ENCODE measurements at regions not wholly inside any gene's neighbourhood (a gene's known extent, or its start where the extent isn't known, plus 50 kb on each side); places are given as distances from the start of the nearest gene placed in this dataset.
"Not testable (repeated sequence)": the region's sequence is repeated elsewhere in the genome, so short reads cannot be mapped to it uniquely, and the experiment has no call there.

DNA sequence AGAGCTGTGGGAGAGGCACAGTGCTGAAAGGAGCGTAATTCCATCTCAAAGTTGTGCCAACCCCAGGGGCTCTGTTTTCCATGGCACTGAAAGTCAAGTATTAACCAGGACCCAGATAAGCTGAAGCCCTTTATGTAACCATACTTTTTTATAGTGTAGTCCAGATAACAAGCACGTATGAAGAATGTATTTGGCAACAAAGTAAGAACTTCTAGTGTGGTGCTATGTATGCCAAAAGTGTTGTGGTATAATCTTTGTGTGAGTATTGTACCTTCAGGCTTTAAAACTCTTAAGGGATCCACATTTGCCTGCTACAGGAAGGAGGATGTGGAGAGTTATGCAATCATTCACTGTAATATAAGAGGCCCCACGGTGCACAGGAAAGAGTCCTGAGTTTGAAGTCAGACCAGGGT is 129.4 kb downstream of the IBTK start:
- no peak for DNase-seq (ENCODE audit: low spot score)

DNA sequence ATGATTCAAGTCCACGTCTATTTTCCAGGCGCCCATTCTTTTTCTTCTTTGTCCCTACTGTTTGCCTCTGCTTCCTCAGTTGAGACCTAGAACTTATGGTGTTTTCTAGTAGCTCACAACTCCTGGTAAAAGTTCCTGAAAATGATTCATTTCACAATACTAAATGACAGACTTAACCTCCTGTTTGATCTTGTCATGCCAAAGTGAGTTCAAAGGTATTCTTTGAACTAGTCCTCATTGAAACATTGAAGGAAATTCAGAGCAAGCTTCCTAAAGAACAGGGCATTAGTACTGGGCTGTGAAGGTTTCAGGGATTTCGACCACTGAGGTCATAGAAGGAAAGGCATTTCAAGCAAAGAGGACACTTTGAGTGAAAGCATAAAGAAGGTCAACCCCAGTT is 132.8 kb downstream of the IBTK start:
- DNase-seq (ENCODE audit: low spot score), result no peak

DNA sequence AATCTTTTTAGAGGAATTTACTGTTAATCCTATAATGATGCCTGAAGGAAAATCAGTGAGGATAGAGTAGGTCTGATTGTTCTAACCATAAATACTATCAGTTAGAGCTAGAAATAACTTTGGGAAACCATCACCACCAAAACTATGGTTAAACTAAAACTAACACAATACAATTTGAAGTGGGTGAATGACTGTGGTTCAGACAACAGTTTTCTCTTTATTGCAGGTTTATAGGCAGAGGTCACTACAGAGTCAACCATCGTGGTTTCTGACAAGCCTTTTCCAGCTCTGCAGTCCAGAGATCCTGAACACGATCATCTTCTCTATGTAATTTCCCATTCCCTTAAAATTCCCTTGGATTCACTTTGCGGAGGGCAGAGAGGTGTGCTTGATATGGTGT is 134.3 kb downstream of the IBTK start:
- no peak for DNase-seq (ENCODE audit: low spot score)

DNA sequence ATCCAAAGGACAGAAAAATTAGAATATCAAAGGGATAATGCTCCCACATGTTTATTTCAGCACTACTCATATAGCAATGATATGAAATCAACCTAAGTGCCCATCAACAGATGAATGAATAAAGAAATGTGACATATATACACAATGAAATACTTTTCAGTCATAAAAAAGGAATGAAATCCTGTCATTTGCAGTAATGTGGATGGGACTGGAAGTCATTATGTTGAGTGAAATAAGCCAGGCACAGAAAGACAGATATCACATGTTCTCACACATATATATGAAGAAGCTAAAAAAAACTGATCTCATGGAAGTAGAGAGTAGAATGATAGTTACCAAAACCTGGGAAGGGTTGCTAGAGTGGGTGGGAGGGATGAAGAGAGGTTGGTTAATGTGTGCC is 135.7 kb downstream of the IBTK start:
- DNase-seq (ENCODE audit: low spot score), result no peak

DNA sequence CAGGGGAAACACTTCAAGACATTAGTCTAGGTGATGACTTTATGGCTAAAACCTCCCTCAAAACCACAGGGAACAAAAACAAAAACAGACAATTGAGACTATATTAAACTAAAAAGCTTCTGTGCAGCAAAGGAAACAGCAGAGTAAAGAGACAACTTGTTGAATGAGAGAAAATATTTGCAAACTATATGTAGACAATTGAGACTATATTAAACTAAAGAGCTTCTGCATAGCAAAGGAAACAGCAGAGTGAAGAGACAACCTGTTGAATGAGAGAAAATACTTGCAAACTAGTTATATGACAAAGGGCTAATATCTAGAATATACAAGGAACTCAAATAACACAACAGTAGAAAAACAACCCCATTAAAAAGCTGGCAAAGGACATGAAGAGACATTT is 136.4 kb downstream of the IBTK start:
- no peak for DNase-seq (ENCODE audit: low spot score)

DNA sequence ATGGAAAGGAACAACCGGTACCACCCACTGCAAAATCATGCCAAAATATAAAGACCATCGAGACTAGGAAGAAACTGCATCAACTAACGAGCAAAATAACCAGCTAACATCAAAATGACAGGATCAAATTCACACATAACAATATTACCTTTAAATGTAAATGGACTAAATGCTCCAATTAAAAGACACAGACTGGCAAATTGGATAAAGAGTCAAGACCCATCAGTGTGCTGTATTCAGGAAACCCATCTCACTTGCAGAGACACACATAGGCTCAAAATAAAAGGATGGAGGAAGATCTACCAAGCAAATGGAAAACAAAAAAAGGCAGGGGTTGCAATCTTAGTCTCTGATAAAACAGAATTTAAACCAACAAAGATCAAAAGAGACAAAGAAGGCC is 144.4 kb downstream of the IBTK start:
- not testable (repeated sequence) for DNase-seq (ENCODE audit: low spot score)

DNA sequence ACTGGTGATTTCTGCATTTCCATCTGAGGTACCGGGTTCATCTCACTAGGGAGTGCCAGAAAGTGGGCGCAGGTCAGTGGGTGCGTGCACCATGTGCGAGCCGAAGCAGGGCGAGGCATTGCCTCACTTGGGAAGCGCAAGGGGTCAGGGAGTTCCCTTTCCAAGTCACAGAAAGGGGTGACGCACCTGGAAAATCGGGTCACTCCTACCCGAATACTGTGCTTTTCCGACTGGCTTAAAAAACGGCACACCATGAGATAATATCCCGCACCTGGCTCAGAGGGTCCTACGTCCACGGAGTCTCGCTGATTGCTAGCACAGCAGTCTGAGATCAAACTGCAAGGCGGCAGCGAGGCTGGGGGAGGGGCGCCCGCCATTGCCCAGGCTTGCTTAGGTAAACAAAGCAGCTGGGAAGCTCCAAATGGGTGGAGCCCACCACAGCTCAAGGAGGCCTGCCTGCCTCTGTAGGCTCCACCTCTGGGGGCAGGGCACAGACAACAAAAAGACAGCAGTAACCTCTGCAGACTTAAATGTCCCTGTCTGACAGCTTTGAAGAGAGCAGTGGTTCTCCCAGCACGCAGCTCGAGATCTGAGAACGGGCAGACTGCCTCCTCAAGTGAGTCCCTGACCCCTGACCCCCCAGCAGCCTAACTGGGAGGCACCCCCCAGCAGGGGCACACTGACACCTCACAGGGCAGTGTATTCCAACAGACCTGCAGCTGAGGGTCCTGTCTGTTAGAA is 146.0 kb downstream of the IBTK start:
- DNase-seq (ENCODE audit: low spot score), result not testable (repeated sequence)

DNA sequence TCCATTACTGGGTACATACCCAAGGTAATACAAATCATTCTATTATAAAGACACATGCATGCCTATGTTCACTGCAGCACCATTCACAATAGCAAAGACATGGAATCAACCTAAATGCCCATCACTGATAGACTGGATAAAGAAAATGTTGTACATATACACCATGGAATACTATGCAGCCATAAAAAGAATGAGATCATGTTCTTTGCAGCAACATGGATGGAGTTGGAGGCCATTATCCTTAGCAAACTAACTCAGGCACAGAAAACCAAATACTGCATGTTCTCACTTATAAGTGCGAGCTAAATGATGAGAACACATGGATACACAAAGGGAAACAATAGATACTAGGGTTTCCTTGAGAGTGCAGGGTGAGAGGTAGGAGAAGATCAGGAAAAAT is 146.8 kb downstream of the IBTK start:
- DNase-seq (ENCODE audit: low spot score), result not testable (repeated sequence)

DNA sequence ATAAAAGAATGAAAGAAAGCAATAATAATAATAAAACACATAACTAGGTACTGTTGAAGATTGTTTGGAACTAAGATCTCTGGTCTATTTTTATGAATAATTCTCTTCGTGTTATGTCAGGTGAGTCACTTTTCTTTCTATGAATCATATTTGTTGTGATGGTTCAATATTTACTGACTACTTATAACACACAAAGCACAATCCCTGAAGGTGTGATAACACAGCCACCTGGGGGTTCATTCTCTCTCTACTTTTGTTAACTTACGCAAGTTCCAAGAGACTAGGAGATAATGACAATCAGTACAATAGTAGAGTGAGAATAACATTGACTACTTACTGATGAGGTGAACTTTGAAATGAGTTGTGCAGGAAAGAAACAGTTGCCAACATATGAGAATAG is 149.9 kb downstream of the IBTK start:
- DNase-seq (ENCODE audit: low spot score), result no peak

DNA sequence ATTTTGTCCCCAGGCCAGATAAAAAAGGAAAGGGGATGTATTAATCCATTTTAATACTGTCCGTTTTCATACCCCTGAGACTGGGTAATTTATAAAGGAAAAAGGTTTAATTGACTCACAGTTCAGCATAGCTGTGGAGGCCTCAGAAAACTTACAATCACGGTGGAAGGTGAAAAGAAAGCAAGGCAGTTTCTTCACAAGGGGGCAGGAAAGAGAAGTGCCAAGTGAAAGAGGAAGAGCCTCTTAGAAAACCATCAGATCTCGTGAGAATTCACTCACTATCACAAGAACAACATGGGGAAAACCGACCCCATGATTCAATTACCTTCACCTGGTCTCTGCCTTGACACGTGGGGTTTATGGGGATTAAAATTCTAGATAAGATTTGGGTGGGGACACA is 152.5 kb downstream of the IBTK start:
- no peak for DNase-seq (ENCODE audit: low spot score)

DNA sequence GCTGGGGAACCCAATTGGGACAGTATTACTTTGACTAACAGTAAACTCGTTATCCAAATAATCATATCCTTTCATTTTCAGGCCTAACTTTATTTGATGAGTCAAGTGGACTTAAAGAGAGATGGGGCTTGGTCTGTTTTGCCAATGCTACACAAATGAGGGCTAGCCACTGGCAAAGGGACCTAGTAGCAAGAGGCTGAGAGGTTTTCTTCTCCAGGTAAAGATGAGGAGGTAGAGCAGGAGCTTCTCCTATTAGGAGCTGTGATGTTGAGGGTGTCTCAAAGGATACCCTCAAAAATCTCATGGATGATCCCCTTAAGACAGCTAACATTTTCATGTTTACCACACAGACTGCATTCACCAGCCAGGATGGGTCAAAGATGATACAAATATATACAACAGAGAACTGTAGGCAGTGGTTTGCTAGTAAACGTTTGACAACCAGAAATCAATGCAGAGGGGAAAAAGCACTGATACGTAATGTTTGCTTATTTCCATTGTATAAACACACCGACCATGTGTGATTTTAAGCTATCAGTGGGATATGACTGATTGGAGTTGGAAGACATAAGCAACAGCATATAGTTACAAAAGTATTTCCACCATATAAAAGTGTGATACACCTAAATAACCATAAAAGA is 153.3 kb downstream of the IBTK start:
- DNase-seq (ENCODE audit: low spot score), result no peak

DNA sequence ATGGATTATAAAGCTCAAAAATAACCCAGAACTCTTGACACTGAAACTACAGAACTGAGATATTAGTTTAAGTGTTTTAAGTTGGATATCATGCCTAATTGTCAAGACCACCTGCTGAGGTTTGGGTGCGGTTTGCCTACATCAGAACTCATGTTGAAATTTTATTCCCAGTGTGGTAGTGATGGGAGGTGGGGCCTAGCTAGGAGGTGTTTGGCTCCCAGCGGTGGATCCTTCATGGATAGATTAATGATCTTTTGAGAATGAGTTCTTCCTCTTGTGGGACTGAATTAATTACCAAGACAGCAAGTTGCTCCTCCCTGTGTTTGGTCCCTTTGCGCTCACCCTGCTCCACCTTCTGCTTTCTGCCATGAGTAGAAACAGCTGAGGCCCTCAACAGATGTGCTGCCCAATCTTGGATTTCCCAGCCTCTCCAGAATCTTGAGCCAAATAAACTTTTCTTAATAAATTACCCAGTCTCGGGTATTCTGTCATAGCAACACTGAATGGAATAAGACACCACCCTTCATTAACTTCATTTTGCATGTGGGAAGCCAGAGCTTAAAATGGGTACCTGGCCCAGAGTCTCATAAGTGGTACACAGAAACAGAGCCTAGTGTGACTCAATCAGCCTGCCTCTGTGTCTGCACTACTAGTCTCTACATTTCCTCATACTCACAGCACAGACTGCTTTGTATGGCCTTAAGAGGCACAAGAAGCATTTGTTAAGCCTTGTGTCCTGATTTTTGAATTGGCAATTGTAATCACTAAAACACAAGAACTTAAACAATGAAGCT is 158.4 kb downstream of the IBTK start:
- no peak for DNase-seq (ENCODE audit: low spot score)

DNA sequence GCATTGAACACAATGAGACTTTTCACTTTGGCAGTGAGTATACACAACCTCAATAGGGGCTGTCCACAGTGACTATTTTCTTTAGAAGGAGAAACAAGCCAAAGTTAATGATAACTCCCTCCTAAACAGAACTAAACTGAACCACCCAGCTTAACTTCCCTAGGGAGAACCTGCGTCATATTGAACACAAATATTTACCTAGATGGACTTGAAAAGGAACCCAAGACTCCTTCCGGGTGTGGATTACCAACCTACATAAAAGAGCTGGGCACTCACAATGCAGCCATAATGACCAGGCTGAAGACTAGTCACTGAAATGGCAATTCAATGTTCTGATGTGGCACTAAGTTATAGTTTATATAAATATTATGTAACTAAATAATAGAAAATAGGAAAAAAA is 160.6 kb downstream of the IBTK start:
- no peak for DNase-seq (ENCODE audit: low spot score)

DNA sequence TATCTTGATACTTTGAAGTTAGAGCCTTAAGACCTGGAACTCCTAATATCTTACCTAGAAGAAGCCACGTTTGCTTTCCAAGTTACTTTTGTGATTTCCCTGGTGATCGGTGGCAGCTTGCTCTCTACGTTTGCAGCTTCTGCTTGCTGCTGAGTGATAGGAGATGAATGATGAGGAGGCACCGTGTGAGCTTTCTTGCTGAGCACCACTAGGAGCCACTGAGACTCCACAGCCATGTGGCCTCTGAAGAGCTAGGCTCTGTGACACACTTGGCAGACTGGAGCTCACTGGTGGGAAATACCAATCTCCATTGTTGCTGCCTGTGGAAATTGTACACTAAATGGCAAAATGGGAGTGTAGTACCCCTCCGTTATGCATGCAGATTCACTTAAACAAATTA is 161.8 kb downstream of the IBTK start:
- peak; percentile 11 for DNase-seq (ENCODE audit: low spot score)

DNA sequence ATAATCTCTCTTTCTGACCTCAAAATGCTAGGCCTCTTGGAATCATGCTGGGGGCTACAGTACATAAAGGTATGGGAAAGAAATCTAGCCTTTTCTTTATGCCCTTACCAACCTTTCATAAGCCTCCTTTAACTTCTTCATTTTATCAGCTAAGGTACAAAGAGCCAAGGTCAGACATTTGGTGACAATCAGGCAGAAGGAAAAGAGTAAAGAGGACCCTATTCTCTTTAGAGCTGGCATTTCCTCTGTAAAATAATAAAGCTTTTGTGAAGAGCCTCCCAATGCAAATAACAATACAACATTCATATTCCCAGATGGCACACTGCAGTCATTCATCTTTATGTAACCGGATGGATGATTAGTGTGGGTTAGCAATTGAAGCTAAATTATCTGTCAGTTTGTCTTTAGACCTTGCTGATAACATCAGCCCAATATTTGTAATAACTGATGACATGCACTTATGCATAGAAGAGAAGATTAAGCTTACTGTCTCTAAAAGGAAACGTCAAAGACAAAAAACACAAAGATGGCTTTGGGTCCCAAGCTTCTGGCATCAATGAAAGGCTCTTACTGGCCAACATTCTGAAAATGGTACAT is 163.1 kb downstream of the IBTK start:
- no peak for DNase-seq (ENCODE audit: low spot score)

DNA sequence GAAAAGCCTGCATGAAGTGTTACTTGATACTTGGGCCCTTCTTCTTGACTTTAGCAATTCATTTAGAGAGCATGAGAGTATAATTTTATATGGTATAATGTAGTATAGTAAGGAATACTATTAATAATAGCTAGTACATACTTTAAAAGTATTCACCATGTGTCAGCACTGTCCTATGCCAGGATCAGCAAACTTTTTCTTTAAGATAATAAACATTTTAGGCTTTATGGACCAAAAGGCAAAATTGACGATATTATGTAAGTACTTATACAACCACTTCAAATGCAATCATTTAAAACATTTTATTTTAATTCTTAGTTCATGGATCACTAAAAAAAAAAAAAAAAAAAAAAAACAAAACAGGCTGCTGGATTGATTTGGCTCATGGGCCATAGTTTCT is 163.9 kb downstream of the IBTK start:
- no peak for DNase-seq (ENCODE audit: low spot score)

DNA sequence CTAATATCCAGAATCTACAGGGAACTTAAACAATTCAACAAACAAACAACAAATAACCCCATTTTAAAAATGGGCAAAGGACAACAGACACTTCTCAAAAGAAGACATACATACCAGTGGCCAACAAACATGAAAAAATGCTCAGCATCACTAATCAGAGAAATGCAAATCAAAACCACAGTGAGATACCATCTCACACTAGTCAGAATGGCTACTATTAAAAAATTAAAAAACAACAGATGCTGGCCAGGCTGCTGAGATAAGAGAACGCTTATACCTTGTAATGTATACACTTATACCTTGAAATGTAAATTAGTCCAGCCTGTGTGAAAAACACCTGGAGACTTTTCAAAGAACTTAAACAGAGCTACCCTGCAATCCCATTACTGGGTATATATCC is 166.8 kb downstream of the IBTK start:
- DNase-seq (ENCODE audit: low spot score), result no peak

DNA sequence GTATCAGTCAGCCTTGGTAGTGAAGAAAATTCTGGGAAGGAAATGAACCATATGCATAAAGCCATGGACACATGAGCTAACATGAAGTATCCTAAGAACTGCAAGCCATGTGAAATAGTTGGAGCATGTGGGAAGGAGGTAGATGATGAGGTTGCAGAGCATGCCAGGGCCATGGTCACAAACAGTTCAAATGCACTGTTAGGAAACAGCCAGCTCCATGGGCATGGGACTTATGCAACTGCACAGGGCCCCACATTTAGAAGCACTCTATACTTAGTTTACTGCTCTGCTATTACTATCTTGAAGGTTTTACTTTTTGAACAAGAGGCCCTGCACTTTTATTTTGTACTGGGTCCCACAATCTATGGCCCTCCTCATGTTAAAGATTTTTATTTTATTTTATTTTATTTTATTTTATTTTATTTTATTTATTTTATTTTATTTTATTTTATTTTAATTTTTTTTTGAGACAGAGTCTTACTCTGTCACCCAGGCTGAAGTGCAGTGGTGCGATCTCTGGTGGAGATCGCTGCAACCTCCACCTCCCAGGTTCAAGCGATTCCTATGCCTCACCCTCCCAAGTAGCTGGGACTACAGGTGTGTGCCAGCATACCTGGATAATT is 169.1 kb downstream of the IBTK start:
- no peak for DNase-seq (ENCODE audit: low spot score)

DNA sequence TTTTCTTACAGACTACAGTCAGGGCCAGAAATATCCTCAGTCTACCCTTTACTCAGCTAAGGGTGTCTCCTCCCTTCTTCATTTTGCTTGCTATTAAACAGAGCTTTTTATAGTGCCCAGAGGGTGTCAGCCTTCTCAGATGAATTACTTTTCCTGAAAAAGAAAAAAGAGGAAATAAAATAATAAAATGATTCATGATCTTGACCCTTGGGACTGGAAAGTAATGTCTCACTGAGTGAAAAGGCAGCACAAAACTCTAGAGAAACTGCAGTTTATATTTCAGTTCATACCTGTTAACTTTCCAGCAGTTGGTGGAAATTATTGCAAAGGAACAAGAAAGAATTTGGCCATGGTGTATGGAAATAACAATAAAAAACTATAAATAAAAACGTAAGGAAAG is 170.6 kb downstream of the IBTK start:
- no peak for DNase-seq (ENCODE audit: low spot score)

DNA sequence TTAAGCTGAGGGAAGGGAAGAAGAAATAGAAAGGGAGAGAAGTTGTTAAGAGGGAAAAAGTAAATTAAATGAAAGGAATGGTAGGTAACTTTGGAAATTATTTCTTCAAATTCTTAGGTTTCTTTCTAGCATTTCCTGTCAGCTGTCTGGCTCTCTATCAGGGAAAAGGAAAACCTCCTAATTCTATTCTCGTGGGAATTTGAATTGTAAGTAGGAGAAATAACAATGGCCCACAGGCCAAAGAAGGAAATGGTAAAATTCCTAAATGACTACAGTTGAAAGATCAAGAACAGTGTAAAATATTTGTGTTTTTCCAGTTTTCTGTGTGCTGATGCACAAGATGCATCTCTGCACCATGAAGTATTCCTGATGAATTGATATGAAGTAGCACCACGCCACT is 173.0 kb downstream of the IBTK start:
- DNase-seq (ENCODE audit: low spot score), result no peak

DNA sequence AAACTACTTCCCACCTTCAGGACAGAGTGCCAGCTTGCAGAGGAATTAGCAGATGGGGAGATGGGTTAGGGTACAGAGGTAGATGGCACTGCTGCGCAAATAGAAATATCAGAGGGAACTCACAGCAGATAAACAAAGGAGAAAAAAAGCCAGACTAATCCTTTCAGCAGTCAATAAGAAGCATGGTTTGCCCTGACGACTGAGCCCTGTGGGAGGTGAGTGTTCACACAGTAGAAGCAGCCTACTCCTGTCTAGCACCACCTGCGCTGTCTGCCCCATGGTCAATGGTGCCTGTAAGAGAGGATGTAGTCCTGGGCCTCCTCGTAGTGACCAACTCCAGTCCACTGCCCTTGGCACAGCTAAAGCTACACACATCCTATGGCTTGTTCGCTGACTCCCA is 174.1 kb downstream of the IBTK start:
- no peak for DNase-seq (ENCODE audit: low spot score)

DNA sequence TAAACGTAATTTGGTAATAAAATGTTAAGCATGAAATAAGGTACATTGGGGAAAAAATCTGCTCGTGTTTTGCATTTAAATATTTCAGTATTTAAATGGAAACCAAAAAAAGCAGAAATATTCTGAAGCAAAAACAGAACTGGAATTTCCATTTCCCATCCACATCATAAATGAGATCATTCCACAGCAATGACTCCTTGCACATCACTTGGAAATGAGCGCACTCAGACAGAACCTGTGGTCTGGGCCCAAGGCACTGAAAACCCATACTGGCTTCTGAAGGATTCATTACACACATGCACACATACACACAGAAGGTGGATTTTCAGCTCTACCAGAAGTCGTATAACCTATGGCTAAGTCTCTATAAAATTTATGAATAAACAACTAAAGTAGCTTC is 174.8 kb downstream of the IBTK start:
- DNase-seq (ENCODE audit: low spot score), result no peak
